ENCODE measurements at regions not wholly inside any gene's neighbourhood (a gene's known extent, or its start where the extent isn't known, plus 50 kb on each side); places are given as distances from the start of the nearest gene placed in this dataset.

DNA sequence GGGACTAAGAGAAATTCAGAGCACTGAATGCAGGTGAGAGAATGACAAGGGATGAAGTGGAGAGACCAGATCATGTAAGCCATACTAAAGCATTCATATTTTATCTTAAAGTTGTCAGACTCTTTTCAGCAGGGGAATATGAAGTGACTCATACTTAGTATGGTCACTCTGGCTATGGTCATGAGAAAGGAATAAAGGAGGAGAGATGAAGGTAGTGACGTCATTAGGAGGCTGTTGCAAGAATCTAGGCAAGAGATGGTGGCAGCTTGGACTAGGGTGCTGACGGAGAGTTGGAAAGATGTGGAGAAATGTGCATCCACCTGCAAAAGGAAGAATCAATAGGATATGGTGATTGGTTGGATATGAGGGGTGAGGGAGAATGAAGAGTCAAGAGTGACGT lies 203.2 kb upstream of the ACVR2A start:
- intact Hi-C loops (cut with micrococcal nuclease), result no loop called here
- no peak overlapping the region for H3K9ac ChIP-seq (ENCODE audit: low read length)
- DNase-seq (ENCODE audit: low read depth, low spot score) (no peak), ATAC-seq (no peak)
- no peaks in the 10 kb centered on the region for H3K36me3 ChIP-seq (ENCODE audit: control insufficient read depth in 1 of 2, insufficient read depth in 2 of 2, low read length in 2 of 2)
- H3K27me3 ChIP-seq (ENCODE audit: insufficient read depth, low read length), result no peaks in the 10 kb centered on the region
- TF ChIP-seq EZH2 (IDR thresholded peaks at IDR 0.05) (no peak), FOSL1 (IDR thresholded peaks at IDR 0.05; ENCODE audit: low read depth) (no peak), CEBPB (IDR thresholded peaks at IDR 0.05; ENCODE audit: low read depth) (no peak), EZH2phosphoT487 (IDR thresholded peaks at IDR 0.05; ENCODE audit: borderline replicate concordance) (no peak), EGR1 (IDR thresholded peaks at IDR 0.05; ENCODE audit: low read depth) (no peak), ZFX (IDR thresholded peaks at IDR 0.05) (no peak), CBX3 (IDR thresholded peaks at IDR 0.05; ENCODE audit: low read depth) (no peak), SP1 (IDR thresholded peaks at IDR 0.05; ENCODE audit: low read depth) (no peak), RAD21 (IDR thresholded peaks at IDR 0.05; ENCODE audit: low read depth) (no peak), JUND (IDR thresholded peaks at IDR 0.05) (no peak), ELF1 (IDR thresholded peaks at IDR 0.05; ENCODE audit: borderline replicate concordance, low read depth) (no peak), ZNF274 (IDR thresholded peaks at IDR 0.05; ENCODE audit: low read depth, low read length) (no peak), TCF7L2 (IDR thresholded peaks at IDR 0.05; ENCODE audit: borderline replicate concordance, extremely low read depth, insufficient read depth, insufficient read length) (no peak), POLR2AphosphoS5 (IDR thresholded peaks at IDR 0.05; ENCODE audit: low read depth, low read length) (no peak), SRF (IDR thresholded peaks at IDR 0.05; ENCODE audit: low read depth) (no peak)
- TF ChIP-seq, protein P1, sequence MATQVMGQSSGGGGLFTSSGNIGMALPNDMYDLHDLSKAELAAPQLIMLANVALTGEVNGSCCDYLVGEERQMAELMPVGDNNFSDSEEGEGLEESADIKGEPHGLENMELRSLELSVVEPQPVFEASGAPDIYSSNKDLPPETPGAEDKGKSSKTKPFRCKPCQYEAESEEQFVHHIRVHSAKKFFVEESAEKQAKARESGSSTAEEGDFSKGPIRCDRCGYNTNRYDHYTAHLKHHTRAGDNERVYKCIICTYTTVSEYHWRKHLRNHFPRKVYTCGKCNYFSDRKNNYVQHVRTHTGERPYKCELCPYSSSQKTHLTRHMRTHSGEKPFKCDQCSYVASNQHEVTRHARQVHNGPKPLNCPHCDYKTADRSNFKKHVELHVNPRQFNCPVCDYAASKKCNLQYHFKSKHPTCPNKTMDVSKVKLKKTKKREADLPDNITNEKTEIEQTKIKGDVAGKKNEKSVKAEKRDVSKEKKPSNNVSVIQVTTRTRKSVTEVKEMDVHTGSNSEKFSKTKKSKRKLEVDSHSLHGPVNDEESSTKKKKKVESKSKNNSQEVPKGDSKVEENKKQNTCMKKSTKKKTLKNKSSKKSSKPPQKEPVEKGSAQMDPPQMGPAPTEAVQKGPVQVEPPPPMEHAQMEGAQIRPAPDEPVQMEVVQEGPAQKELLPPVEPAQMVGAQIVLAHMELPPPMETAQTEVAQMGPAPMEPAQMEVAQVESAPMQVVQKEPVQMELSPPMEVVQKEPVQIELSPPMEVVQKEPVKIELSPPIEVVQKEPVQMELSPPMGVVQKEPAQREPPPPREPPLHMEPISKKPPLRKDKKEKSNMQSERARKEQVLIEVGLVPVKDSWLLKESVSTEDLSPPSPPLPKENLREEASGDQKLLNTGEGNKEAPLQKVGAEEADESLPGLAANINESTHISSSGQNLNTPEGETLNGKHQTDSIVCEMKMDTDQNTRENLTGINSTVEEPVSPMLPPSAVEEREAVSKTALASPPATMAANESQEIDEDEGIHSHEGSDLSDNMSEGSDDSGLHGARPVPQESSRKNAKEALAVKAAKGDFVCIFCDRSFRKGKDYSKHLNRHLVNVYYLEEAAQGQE (IDR thresholded peaks at IDR 0.05; ENCODE audit: low read depth), result no peak
- TF ChIP-seq, protein P2, sequence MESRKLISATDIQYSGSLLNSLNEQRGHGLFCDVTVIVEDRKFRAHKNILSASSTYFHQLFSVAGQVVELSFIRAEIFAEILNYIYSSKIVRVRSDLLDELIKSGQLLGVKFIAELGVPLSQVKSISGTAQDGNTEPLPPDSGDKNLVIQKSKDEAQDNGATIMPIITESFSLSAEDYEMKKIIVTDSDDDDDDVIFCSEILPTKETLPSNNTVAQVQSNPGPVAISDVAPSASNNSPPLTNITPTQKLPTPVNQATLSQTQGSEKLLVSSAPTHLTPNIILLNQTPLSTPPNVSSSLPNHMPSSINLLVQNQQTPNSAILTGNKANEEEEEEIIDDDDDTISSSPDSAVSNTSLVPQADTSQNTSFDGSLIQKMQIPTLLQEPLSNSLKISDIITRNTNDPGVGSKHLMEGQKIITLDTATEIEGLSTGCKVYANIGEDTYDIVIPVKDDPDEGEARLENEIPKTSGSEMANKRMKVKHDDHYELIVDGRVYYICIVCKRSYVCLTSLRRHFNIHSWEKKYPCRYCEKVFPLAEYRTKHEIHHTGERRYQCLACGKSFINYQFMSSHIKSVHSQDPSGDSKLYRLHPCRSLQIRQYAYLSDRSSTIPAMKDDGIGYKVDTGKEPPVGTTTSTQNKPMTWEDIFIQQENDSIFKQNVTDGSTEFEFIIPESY (IDR thresholded peaks at IDR 0.05; ENCODE audit: extremely low read depth, insufficient replicate concordance, low read length), result no peak
- TF ChIP-seq, protein P3, sequence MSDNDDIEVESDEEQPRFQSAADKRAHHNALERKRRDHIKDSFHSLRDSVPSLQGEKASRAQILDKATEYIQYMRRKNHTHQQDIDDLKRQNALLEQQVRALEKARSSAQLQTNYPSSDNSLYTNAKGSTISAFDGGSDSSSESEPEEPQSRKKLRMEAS (IDR thresholded peaks at IDR 0.05), result no peak
- TF ChIP-seq, protein P4, sequence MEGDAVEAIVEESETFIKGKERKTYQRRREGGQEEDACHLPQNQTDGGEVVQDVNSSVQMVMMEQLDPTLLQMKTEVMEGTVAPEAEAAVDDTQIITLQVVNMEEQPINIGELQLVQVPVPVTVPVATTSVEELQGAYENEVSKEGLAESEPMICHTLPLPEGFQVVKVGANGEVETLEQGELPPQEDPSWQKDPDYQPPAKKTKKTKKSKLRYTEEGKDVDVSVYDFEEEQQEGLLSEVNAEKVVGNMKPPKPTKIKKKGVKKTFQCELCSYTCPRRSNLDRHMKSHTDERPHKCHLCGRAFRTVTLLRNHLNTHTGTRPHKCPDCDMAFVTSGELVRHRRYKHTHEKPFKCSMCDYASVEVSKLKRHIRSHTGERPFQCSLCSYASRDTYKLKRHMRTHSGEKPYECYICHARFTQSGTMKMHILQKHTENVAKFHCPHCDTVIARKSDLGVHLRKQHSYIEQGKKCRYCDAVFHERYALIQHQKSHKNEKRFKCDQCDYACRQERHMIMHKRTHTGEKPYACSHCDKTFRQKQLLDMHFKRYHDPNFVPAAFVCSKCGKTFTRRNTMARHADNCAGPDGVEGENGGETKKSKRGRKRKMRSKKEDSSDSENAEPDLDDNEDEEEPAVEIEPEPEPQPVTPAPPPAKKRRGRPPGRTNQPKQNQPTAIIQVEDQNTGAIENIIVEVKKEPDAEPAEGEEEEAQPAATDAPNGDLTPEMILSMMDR (IDR thresholded peaks at IDR 0.05 in 2 of 3, conservative IDR thresholded peaks at IDR 0.05 in 1 of 3; ENCODE audit: borderline replicate concordance in 1 of 3, insufficient read depth in 1 of 3, low read depth in 2 of 3, low read length in 2 of 3), result no peak
- no peak overlapping the region for H3K4me3 ChIP-seq (replicated peaks in 1 of 2; ENCODE audit: low read depth in 1 of 2, low read length in 2 of 2)
- ChIA-PET POLR2A (no interaction called here), CTCF (no interaction called here), RAD21 (ENCODE audit: low non-redundant PET in 1 of 2, low total read pairs in 2 of 2, uncharacterized antibody in 2 of 2, unreplicated experiment in 2 of 2) (no interaction called here)
- no peaks in the 10 kb centered on the region for H3K4me1 ChIP-seq (ENCODE audit: control insufficient read depth in 1 of 2, insufficient read depth in 2 of 2, low read length in 2 of 2)
- no peak overlapping the region for H3K4me2 ChIP-seq (ENCODE audit: low read length)
- no peaks in the 10 kb centered on the region for H4K20me1 ChIP-seq (ENCODE audit: insufficient read depth)
- H3K27ac ChIP-seq (ENCODE audit: low read depth, low read length), result no peak overlapping the region
- no peaks in the 10 kb centered on the region for H3K9me3 ChIP-seq (ENCODE audit: control insufficient read depth in 1 of 2, insufficient read depth in 1 of 2, low read depth in 1 of 2, low read length in 2 of 2)
- no peak overlapping the region for H2AFZ ChIP-seq (ENCODE audit: low read depth, low read length, poor library complexity, severe bottlenecking)
- no TSS peak for BruUV-seq (replicated peaks)
- no peaks in the 10 kb centered on the region for H3K79me2 ChIP-seq (ENCODE audit: insufficient read depth, low read length)
- H3K9me2 ChIP-seq (ENCODE audit: insufficient read depth), result no peaks in the 10 kb centered on the region
